ENCODE measurements at regions not wholly inside any gene's neighbourhood (a gene's known extent, or its start where the extent isn't known, plus 50 kb on each side); places are given as distances from the start of the nearest gene placed in this dataset.

DNA sequence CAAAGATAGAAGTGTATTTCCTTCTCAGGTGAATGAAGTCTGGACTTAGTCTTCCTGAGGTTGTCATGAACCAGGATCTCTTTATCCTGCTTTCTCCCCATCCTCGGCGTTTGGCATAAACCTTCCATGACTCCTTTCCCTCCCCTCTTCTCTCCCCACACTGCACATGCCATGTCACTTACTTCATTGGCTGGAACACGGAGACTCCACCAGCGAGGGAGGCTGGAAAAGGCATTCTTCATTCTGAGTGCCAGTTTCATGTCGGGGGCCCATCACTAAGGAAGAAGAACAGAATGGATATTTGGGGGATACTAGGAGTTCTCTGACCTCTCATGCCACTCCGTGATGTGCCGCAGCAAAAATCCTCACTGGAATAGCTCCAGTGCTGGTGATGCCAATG lies 105.6 kb downstream of the VCPKMT start:
- CTCF ChIA-PET: interaction anchor here (0.9 to 1.5 kb wide), 4 partner anchors 8 to 148 kb away, joined by 3 to 5 read pairs (median 3); no protein-coding TSS in a partner anchor
- DNase-seq (ENCODE audit: low read depth, low spot score): no peak
- TF ChIP-seq, protein P1, sequence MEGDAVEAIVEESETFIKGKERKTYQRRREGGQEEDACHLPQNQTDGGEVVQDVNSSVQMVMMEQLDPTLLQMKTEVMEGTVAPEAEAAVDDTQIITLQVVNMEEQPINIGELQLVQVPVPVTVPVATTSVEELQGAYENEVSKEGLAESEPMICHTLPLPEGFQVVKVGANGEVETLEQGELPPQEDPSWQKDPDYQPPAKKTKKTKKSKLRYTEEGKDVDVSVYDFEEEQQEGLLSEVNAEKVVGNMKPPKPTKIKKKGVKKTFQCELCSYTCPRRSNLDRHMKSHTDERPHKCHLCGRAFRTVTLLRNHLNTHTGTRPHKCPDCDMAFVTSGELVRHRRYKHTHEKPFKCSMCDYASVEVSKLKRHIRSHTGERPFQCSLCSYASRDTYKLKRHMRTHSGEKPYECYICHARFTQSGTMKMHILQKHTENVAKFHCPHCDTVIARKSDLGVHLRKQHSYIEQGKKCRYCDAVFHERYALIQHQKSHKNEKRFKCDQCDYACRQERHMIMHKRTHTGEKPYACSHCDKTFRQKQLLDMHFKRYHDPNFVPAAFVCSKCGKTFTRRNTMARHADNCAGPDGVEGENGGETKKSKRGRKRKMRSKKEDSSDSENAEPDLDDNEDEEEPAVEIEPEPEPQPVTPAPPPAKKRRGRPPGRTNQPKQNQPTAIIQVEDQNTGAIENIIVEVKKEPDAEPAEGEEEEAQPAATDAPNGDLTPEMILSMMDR (IDR thresholded peaks at IDR 0.05; ENCODE audit: insufficient read depth, low read length, missing control alignments): no peak
- POLR2A ChIA-PET: no interaction called here
- H3K4me3 ChIP-seq (ENCODE audit: low read depth, low read length): no peak overlapping the region

DNA sequence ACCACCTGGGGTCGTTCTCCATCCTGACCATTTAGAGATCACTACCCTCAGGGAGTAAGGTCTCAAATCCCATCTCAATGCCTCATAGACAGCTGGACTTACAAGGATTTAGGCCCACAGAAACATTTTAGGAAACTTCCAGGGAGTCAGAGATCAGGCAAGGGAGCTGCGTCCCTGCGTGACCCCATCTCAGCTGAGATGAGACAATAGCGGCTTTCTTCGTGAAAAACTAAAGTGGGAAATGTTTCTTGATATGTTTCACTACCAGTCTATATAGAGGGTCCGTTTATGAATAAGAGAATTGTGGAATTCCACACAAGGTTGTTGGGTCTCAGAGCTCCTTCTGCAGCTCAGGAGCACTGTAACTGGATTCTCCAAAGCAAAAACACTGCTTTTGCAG lies 105.1 kb downstream of the VCPKMT start:
- ChIA-PET POLR2A (no interaction called here), CTCF (interaction anchor here (1.5 to 2.0 kb wide), 2 partner anchors 8 to 146 kb away, joined by 5 to 6 read pairs; no protein-coding TSS in a partner anchor)
- DNase-seq (ENCODE audit: low read depth, low spot score): no peak

DNA sequence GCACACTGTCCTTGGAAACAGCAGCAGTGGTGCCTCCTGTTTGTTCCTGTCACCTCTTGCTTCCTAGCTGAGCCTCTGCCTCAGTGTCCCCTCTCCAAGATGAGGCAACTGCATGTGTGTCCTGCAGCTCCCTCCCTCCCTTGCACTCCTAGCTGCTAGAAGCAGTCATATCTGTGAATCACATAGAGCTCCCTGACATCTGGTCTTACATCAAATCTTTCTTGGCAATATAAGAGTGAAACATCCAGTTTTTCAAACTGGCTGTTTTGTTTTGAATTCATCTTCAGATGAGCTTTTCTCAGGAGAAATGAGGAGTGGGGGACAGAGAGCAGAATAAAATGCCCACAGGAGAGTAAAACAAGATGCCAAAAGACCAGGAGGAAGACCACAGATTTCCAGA lies 103.7 kb downstream of the VCPKMT start:
- DNase-seq (ENCODE audit: low read depth, low spot score): no peak
- no peak overlapping the region for H3K4me3 ChIP-seq (ENCODE audit: low read depth, low read length)
- TF ChIP-seq, protein P1 (IDR thresholded peaks at IDR 0.05; ENCODE audit: insufficient read depth, low read length, missing control alignments): no peak
- POLR2A ChIA-PET: interaction anchor here (0.6 kb wide), 1 partner anchor 30 kb away, joined by 3 read pairs; no protein-coding TSS in a partner anchor
- CTCF ChIA-PET: interaction anchor here (0.9 to 2.0 kb wide), 3 partner anchors 9 to 148 kb away, joined by 4 to 6 read pairs (median 4); no protein-coding TSS in a partner anchor

More for the DNA sequence above, 105.1 kb downstream of the VCPKMT start:
- no peak overlapping the region for H3K4me3 ChIP-seq (ENCODE audit: low read depth, low read length)
- TF ChIP-seq, protein P1 (IDR thresholded peaks at IDR 0.05; ENCODE audit: insufficient read depth, low read length, missing control alignments): no peak

DNA sequence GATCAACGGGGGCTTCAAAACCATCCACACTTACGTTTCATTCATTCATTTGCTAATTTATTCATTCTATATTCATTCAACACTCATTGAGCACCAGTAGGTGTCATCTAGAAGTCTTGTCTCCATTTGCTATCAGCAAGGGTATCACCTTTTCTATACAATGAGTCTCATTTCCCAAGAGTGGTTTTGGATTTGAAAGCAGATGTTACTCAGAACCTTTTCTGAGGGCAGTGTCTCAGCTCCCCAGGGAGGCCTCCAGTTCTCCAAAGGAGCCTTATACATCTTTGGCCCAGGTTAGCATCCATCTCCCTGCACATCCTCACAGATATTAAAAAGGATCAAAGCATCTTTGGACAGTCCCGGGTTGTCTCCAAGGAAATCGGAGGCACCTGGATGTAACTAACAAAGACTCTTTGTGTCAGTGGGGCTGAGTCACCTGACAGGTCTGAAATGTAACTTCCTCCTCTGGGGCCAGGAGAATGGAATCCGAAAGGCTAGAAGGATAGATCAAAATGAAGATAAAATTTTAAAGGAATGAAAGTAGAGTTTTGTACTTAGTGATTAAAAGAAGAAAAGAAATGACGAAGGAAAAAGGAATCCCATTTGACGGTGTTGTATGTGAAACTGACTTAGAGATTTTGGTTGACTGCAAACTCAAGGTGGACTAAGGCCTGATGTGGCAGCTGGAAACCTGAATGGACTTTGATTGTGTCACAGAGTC lies 103.0 kb downstream of the VCPKMT start:
- POLR2A ChIA-PET: no interaction called here
- no peak for DNase-seq (ENCODE audit: low read depth, low spot score)
- TF ChIP-seq, protein P1 (IDR thresholded peaks at IDR 0.05; ENCODE audit: insufficient read depth, low read length, missing control alignments): no peak
- CTCF ChIA-PET: interaction anchor here (1.0 to 2.0 kb wide), 2 partner anchors 10 to 149 kb away, joined by 4 to 6 read pairs; no protein-coding TSS in a partner anchor
- no peak overlapping the region for H3K4me3 ChIP-seq (ENCODE audit: low read depth, low read length)

DNA sequence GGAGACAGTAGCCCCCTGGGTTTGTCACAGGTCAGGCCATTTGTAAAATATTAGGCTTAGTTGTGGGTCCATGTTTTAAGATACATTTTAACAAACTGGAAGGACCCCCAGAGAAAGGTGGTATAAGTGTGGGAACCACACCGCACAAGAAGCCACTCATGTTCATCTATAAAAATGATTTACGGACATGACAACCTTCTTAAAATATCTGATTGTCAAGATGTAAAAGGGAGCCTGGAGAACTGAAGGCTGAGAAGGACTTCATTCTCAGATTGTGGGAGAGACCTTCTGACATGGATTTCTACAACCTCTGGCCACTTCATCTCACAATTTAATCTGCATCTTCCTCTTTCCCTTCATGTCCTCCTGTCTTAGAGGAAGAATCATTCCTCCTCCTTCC lies 102.4 kb downstream of the VCPKMT start:
- no peak overlapping the region for H3K4me3 ChIP-seq (ENCODE audit: low read depth, low read length)
- CTCF ChIA-PET: no interaction called here
- TF ChIP-seq, protein P1 (IDR thresholded peaks at IDR 0.05; ENCODE audit: insufficient read depth, low read length, missing control alignments): no peak
- POLR2A ChIA-PET: no interaction called here
- DNase-seq (ENCODE audit: low read depth, low spot score): no peak

DNA sequence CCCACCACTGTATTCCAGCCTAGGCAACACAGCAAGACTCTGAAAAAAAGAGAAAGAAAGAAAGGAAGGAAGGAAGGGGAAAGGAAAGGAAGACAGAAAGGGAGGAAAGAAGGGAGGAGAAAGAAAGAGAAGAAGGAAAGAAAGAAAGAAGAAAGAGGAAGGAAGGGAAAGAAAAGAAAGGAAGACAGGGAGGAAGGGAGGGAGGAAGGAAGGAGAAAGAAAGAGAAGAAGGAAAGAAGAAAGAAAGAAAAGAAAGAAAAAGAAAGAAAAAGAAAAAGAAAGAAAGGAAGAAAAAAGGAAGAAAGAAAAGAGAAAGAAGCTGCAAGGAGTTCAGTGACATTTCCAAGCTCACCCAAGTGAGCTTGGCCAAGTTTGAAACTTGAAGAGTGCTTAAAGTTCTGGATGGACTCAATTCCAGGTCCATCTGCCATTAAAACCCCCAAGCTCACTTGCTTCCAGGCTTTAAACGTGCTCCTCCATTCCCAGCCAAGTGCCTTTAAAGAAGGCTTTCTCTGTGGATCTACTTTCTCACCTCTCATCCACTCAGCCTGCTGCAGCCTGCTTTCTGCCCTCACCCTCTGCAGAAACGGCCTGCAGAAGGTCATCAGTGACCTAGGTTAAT lies 101.5 kb downstream of the VCPKMT start:
- ChIA-PET CTCF (interaction anchor here (0.7 kb wide), 1 partner anchor 12 kb away, joined by 3 read pairs; no protein-coding TSS in a partner anchor), POLR2A (no interaction called here)
- TF ChIP-seq, protein P1 (IDR thresholded peaks at IDR 0.05; ENCODE audit: insufficient read depth, low read length, missing control alignments): no peak
- DNase-seq (ENCODE audit: low read depth, low spot score): no peak
- no peak overlapping the region for H3K4me3 ChIP-seq (ENCODE audit: low read depth, low read length)
